ENCODE measurements at regions not wholly inside any gene's neighbourhood (a gene's known extent, or its start where the extent isn't known, plus 50 kb on each side); places are given as distances from the start of the nearest gene placed in this dataset.

DNA sequence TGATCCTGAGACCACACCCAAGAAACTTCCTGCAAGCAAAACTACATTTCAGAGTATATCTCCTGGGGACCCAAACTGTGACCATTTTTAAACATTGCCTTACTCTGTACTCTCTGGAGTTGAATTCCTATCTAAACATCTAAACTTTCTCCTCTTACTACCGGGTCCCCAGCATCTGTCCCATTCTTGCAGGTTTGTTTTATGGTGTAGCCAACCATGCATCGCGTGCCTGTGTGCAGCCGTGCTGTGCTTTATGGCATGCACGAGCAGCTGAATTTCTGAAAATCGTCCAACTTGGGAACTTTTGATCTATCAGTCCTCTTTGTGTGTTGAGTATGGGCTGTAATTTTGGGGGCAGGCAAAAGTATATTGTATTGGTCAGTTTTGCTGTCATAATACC, 423.8 kb upstream of the DPP6 start:
- no peak for TF ChIP-seq USF1 (IDR thresholded peaks at IDR 0.05)
- no peak for TF ChIP-seq CEBPB (IDR thresholded peaks at IDR 0.05)
- TF ChIP-seq, protein P1, sequence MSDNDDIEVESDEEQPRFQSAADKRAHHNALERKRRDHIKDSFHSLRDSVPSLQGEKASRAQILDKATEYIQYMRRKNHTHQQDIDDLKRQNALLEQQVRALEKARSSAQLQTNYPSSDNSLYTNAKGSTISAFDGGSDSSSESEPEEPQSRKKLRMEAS (IDR thresholded peaks at IDR 0.05), result no peak
- no peak for TF ChIP-seq YY1 (IDR thresholded peaks at IDR 0.05; ENCODE audit: low read depth)
- no peak for TF ChIP-seq TCF12 (IDR thresholded peaks at IDR 0.05; ENCODE audit: low read depth)
- no peak for TF ChIP-seq NFIC (IDR thresholded peaks at IDR 0.05)
- no peak for TF ChIP-seq ZBTB7A (IDR thresholded peaks at IDR 0.05; ENCODE audit: low read depth)
- no peak for TF ChIP-seq TEAD4 (IDR thresholded peaks at IDR 0.05)
- no peak for TF ChIP-seq EP300 (IDR thresholded peaks at IDR 0.05; ENCODE audit: borderline replicate concordance)
- TF ChIP-seq RAD21 (IDR thresholded peaks at IDR 0.05; ENCODE audit: low read depth), result no peak
- TF ChIP-seq TAF1 (IDR thresholded peaks at IDR 0.05; ENCODE audit: low read depth), result no peak
- no peak for TF ChIP-seq CREB1 (IDR thresholded peaks at IDR 0.05; ENCODE audit: low read depth)

GRCh38 chr7:153628825-153629224, 423.4 kb upstream of the DPP6 start:
- TF ChIP-seq RAD21 (IDR thresholded peaks at IDR 0.05; ENCODE audit: low read depth) (no peak), CREB1 (IDR thresholded peaks at IDR 0.05; ENCODE audit: low read depth) (no peak), TCF12 (IDR thresholded peaks at IDR 0.05; ENCODE audit: low read depth) (no peak), EGR1 (IDR thresholded peaks at IDR 0.05) (no peak), YY1 (IDR thresholded peaks at IDR 0.05; ENCODE audit: low read depth) (no peak), TAF1 (IDR thresholded peaks at IDR 0.05; ENCODE audit: low read depth) (no peak), USF1 (IDR thresholded peaks at IDR 0.05) (no peak), NFIC (IDR thresholded peaks at IDR 0.05) (no peak)
- TF ChIP-seq, protein P2, sequence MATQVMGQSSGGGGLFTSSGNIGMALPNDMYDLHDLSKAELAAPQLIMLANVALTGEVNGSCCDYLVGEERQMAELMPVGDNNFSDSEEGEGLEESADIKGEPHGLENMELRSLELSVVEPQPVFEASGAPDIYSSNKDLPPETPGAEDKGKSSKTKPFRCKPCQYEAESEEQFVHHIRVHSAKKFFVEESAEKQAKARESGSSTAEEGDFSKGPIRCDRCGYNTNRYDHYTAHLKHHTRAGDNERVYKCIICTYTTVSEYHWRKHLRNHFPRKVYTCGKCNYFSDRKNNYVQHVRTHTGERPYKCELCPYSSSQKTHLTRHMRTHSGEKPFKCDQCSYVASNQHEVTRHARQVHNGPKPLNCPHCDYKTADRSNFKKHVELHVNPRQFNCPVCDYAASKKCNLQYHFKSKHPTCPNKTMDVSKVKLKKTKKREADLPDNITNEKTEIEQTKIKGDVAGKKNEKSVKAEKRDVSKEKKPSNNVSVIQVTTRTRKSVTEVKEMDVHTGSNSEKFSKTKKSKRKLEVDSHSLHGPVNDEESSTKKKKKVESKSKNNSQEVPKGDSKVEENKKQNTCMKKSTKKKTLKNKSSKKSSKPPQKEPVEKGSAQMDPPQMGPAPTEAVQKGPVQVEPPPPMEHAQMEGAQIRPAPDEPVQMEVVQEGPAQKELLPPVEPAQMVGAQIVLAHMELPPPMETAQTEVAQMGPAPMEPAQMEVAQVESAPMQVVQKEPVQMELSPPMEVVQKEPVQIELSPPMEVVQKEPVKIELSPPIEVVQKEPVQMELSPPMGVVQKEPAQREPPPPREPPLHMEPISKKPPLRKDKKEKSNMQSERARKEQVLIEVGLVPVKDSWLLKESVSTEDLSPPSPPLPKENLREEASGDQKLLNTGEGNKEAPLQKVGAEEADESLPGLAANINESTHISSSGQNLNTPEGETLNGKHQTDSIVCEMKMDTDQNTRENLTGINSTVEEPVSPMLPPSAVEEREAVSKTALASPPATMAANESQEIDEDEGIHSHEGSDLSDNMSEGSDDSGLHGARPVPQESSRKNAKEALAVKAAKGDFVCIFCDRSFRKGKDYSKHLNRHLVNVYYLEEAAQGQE (IDR thresholded peaks at IDR 0.05; ENCODE audit: low read depth), result no peak
- TF ChIP-seq, protein P1 (IDR thresholded peaks at IDR 0.05), result no peak

- TF ChIP-seq CREB1 (IDR thresholded peaks at IDR 0.05; ENCODE audit: low read depth), result no peak
- TF ChIP-seq, protein P2 (IDR thresholded peaks at IDR 0.05; ENCODE audit: low read depth), result no peak
Measured at GRCh38 chr7:153638821-153639435, 413.3 kb upstream of the DPP6 start.

DNA sequence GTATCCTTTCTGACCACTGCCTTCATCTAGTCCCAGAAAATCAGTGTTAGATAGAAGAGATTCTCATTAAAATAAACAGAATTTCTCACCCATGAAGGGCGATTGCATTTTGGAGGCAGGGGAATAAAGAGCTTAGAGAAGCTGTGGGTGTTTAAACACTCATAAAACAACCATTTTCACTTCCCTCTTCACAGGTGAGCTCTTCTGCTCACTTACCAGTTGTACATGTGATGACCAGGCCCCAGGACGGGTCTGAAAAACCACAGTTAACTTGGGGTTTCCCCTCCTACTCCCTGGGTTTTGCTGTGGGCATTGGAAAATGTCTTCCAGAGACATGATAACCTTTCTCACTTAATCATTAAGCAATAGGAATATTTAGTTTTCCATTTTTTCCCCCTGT, 411.6 kb upstream of the DPP6 start:
- TF ChIP-seq EP300 (IDR thresholded peaks at IDR 0.05; ENCODE audit: borderline replicate concordance) (no peak), ZBTB7A (IDR thresholded peaks at IDR 0.05; ENCODE audit: low read depth) (no peak), EGR1 (IDR thresholded peaks at IDR 0.05) (no peak), FOXM1 (IDR thresholded peaks at IDR 0.05; ENCODE audit: borderline replicate concordance, low read depth) (no peak), TEAD4 (IDR thresholded peaks at IDR 0.05) (no peak), USF1 (IDR thresholded peaks at IDR 0.05) (no peak), TAF1 (IDR thresholded peaks at IDR 0.05; ENCODE audit: low read depth) (no peak), NFIC (IDR thresholded peaks at IDR 0.05) (no peak), YY1 (IDR thresholded peaks at IDR 0.05; ENCODE audit: low read depth) (no peak), RAD21 (IDR thresholded peaks at IDR 0.05; ENCODE audit: low read depth) (no peak), CEBPB (IDR thresholded peaks at IDR 0.05) (no peak), CREB1 (IDR thresholded peaks at IDR 0.05; ENCODE audit: low read depth) (no peak), TCF12 (IDR thresholded peaks at IDR 0.05; ENCODE audit: low read depth) (no peak)
- TF ChIP-seq, protein P2 (IDR thresholded peaks at IDR 0.05; ENCODE audit: low read depth), result no peak
- TF ChIP-seq, protein P1 (IDR thresholded peaks at IDR 0.05), result no peak
